ENCODE measurements at regions not wholly inside any gene's neighbourhood (a gene's known extent, or its start where the extent isn't known, plus 50 kb on each side); places are given as distances from the start of the nearest gene placed in this dataset.

DNA sequence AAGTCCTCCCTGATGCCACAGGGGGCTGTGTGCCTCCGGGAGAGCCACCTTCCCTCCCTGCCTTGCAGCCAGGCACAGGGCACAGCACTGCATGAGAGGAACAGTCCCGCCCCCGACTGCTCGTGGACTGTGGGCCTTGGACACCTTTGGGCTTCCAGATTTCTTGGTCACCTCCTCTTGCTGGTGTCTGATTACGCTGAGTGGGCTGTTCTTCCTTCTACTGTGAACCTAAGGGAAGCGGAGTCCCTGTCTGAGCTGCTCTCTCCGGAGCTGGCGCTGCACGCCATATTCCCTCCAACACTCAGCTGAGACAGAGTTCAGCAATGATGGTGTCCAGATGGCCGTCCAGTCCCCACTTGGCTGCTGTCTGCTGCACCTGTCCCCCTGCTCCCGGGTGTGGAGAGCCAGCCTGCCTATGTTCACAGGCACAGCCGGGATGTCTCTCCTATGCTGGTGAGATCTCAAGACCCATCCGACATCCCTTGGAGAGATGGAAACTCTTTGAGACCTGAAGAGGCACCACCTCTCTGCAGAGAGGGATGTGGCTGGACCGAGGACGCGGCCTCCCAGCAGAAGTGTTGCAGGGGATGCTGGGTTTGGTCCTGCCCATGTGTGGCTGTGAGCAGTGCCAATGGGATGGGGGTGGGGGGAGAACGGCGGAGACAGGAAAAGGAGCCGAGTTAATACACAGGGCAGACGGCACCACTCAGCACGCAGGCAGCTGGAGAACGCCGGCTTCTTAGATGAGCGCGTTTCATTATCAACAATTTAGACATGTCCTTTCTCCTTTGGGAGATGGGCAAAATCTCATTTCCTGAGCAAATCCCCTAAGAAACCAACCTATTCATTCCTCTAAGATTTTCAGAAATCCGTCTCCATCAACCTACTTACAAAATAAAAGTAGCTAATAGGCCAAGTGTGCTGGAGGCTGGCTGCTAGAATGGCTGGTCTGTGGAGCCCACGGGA lies 171.9 kb downstream of the ENGASE start:
- TF ChIP-seq, protein P1, sequence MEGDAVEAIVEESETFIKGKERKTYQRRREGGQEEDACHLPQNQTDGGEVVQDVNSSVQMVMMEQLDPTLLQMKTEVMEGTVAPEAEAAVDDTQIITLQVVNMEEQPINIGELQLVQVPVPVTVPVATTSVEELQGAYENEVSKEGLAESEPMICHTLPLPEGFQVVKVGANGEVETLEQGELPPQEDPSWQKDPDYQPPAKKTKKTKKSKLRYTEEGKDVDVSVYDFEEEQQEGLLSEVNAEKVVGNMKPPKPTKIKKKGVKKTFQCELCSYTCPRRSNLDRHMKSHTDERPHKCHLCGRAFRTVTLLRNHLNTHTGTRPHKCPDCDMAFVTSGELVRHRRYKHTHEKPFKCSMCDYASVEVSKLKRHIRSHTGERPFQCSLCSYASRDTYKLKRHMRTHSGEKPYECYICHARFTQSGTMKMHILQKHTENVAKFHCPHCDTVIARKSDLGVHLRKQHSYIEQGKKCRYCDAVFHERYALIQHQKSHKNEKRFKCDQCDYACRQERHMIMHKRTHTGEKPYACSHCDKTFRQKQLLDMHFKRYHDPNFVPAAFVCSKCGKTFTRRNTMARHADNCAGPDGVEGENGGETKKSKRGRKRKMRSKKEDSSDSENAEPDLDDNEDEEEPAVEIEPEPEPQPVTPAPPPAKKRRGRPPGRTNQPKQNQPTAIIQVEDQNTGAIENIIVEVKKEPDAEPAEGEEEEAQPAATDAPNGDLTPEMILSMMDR (IDR thresholded peaks at IDR 0.05): no peak
- no peak for TF ChIP-seq POLR2A (IDR thresholded peaks at IDR 0.05)
- no peak for TF ChIP-seq POLR2AphosphoS5 (IDR thresholded peaks at IDR 0.05)

Data from breast epithelium (tissue), 3 donors.